ENCODE measurements at regions not wholly inside any gene's neighbourhood (a gene's known extent, or its start where the extent isn't known, plus 50 kb on each side); places are given as distances from the start of the nearest gene placed in this dataset.

DNA sequence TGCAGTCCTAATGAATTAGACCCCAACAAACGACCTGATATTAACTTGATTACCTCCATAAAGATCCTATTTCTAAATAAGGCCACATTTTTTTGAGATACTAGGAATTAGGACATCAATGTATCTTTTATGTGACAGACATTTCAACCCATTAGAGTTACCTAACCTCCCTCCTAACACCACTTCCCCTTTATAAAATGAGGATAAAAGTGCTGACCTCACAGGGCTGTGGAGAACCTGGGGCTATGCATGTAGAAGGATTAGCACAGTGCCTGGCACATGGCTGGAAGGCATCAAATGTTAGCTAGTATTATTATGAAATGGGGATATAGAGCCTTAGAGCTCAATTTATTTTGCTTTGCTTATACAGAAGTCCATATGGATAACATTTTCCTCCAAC lies 53.5 kb upstream of the LRRN1 start (continued):
- TF ChIP-seq ILF3 (IDR thresholded peaks at IDR 0.05; ENCODE audit: borderline replicate concordance): no peak
- TF ChIP-seq, protein P1, sequence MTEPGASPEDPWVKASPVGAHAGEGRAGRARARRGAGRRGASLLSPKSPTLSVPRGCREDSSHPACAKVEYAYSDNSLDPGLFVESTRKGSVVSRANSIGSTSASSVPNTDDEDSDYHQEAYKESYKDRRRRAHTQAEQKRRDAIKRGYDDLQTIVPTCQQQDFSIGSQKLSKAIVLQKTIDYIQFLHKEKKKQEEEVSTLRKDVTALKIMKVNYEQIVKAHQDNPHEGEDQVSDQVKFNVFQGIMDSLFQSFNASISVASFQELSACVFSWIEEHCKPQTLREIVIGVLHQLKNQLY (CRISPR knock-in tag; conservative IDR thresholded peaks at IDR 0.05): no peak

DNA sequence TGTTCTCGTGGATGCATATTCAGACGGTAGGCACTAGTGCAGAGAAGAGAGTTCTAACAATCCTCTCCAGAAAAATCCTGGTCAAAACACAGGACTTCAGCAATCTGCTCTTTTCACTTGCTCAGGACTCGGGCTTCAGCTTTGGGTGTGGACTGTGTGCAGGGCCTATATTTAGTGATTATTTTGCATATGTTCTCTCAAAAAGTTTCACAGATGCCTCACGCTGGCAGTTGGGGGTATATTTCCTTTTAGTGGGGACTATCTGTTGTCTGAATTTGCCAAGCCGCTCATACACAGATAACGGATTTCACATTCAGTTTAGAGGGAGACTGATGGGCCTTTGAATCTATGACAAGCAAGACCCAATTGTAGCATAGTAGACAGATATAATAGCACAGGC lies 54.4 kb upstream of the LRRN1 start:
- Histone ChIP-seq H3K4me1 (replicated peaks in 1 of 2; ENCODE audit: control insufficient read depth in 2 of 2, insufficient read depth in 2 of 2, low read length in 2 of 2) (no peaks in the 10 kb centered on the region), H3K27me3 (ENCODE audit: control insufficient read depth in 2 of 2, insufficient read depth in 2 of 2, low read length in 2 of 2) (no peaks in the 10 kb centered on the region), H2AFZ (ENCODE audit: low read depth, low read length) (no peak overlapping the region), H3K36me3 (ENCODE audit: control insufficient read depth, insufficient read depth, low read length) (no peaks in the 10 kb centered on the region), H4K20me1 (replicated peaks; ENCODE audit: control insufficient read depth, insufficient read depth, low read length) (no peaks in the 10 kb centered on the region), H3K27ac (ENCODE audit: extremely low read depth, low read depth, low read length) (no peak overlapping the region), H3K4me3 (no peak overlapping the region), H3K9ac (ENCODE audit: insufficient read depth in 1 of 2, low read depth in 2 of 2, low read length in 2 of 2) (no peak overlapping the region), H3K79me2 (ENCODE audit: control insufficient read depth, insufficient read depth, low read length) (no peaks in the 10 kb centered on the region), H3K9me3 (replicated peaks; ENCODE audit: control insufficient read depth, insufficient read depth, low read depth, low read length) (peaks cover 3% of the 10 kb centered on the region; the same call in 1 of the 2 replicates), H3K4me2 (ENCODE audit: insufficient read depth, low read length) (no peak overlapping the region), H3K9me1 (ENCODE audit: control insufficient read depth, insufficient read depth, low read length) (no peaks in the 10 kb centered on the region)
- FAIRE-seq (no peak), ATAC-seq (no peak), DNase-seq (ENCODE audit: extremely low read depth in 1 of 4, low spot score in 3 of 4) (no peak)
- no peak for TF ChIP-seq CBFB (CRISPR knock-in tag; IDR thresholded peaks at IDR 0.05)
- TF ChIP-seq, protein P2, sequence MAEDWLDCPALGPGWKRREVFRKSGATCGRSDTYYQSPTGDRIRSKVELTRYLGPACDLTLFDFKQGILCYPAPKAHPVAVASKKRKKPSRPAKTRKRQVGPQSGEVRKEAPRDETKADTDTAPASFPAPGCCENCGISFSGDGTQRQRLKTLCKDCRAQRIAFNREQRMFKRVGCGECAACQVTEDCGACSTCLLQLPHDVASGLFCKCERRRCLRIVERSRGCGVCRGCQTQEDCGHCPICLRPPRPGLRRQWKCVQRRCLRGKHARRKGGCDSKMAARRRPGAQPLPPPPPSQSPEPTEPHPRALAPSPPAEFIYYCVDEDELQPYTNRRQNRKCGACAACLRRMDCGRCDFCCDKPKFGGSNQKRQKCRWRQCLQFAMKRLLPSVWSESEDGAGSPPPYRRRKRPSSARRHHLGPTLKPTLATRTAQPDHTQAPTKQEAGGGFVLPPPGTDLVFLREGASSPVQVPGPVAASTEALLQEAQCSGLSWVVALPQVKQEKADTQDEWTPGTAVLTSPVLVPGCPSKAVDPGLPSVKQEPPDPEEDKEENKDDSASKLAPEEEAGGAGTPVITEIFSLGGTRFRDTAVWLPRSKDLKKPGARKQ (CRISPR knock-in tag; IDR thresholded peaks at IDR 0.05): no peak
- ChIA-PET POLR2A (no interaction called here), CTCF (ENCODE audit: low intra/inter-chr PET ratio) (no interaction called here)
- under 1% methylated on average over 6 of the region's 6 CpGs for WGBS (ENCODE audit: insufficient coverage, low coverage, missing lambda C conversion rate)
- in situ Hi-C loops (cut with MboI): no loop called here
- intact Hi-C loops (cut with micrococcal nuclease): no loop called here
- BruUV-seq (replicated peaks): no TSS peak

Data from K562 (cell line).